H1 (cell line): ENCODE measurements at regions not wholly inside any gene's neighbourhood (a gene's known extent, or its start where the extent isn't known, plus 50 kb on each side); places are given as distances from the start of the nearest gene placed in this dataset.

Experiments used
- CEBPB ChIP-seq: IDR thresholded peaks from 2 replicates; pipeline ENCODE4 v1.6.1; 2012; ENCODE audit warnings: low read depth, low read length
- GABPA ChIP-seq: IDR thresholded peaks from 2 replicates; pipeline ENCODE4 v1.6.1; 2011; ENCODE audit warnings: mild to moderate bottlenecking, low read length, moderate library complexity, borderline replicate concordance; ENCODE audit not compliant: insufficient read depth
- MAX ChIP-seq: IDR thresholded peaks from 2 replicates; pipeline ENCODE4 v1.6.1; 2012; ENCODE audit warnings: inconsistent platforms
- TEAD4 ChIP-seq: IDR thresholded peaks from 2 replicates; pipeline ENCODE4 v1.6.1; 2012; ENCODE audit warnings: low read depth, low read length, inconsistent platforms, mixed read lengths

- no peak for TF ChIP-seq GABPA
- no peak for TF ChIP-seq TEAD4
- TF ChIP-seq CEBPB: no peak
- TF ChIP-seq MAX: no peak
Observed at GRCh38 chr12:75884465-75884985, 147.1 kb downstream of the PHLDA1 start.
